ENCODE measurements at regions not wholly inside any gene's neighbourhood (a gene's known extent, or its start where the extent isn't known, plus 50 kb on each side); places are given as distances from the start of the nearest gene placed in this dataset.

- TF ChIP-seq ZNF532 (CRISPR knock-in tag; IDR thresholded peaks at IDR 0.05; ENCODE audit: borderline replicate concordance): no peak
These were observed 244.1 kb downstream of the ICOS start (continued) for GRCh38 chr2:204180649-204181048.

- TF ChIP-seq E2F5 (CRISPR knock-in tag; IDR thresholded peaks at IDR 0.05) (no peak), SMAD3 (CRISPR knock-in tag; IDR thresholded peaks at IDR 0.05; ENCODE audit: borderline replicate concordance) (no peak), E2F4 (CRISPR knock-in tag; IDR thresholded peaks at IDR 0.05; ENCODE audit: borderline replicate concordance, low read depth) (no peak), TP53 (CRISPR knock-in tag; IDR thresholded peaks at IDR 0.05) (no peak), ZBTB21 (CRISPR knock-in tag; IDR thresholded peaks at IDR 0.05; ENCODE audit: borderline replicate concordance) (no peak), HMGXB4 (CRISPR knock-in tag; IDR thresholded peaks at IDR 0.05) (no peak), ZNF219 (CRISPR knock-in tag; IDR thresholded peaks at IDR 0.05; ENCODE audit: borderline replicate concordance) (no peak), IRF1 (CRISPR knock-in tag; IDR thresholded peaks at IDR 0.05) (no peak), E2F1 (CRISPR knock-in tag; IDR thresholded peaks at IDR 0.05) (no peak), ZNF671 (CRISPR knock-in tag; IDR thresholded peaks at IDR 0.05) (no peak), NR1H2 (CRISPR knock-in tag; IDR thresholded peaks at IDR 0.05) (no peak)
- CTCF ChIA-PET: no interaction called here
- H3K9me3 Mint-ChIP-seq: peaks cover 8% of the 10 kb centered on the region
- DNase-seq (ENCODE audit: low spot score): no peak
- H3K4me1 Mint-ChIP-seq: peaks cover 7% of the 10 kb centered on the region
- no peaks in the 10 kb centered on the region; the same call in 1 of the 2 replicates for H3K27me3 Mint-ChIP-seq (ENCODE audit: low read depth)
- POLR2A ChIA-PET: no interaction called here
- no peak overlapping the region for H3K27ac Mint-ChIP-seq
- H3K4me3 Mint-ChIP-seq: no peak overlapping the region
- ATAC-seq: no peak
- no peaks in the 10 kb centered on the region for H3K36me3 Mint-ChIP-seq
These were observed 247.0 kb downstream of the ICOS start for GRCh38 chr2:204183608-204184007.

GRCh38 chr2:204184226-204184625 is 247.7 kb downstream of the ICOS start:
- CTCF ChIA-PET: no interaction called here
- Mint-ChIP-seq H3K4me1 (peaks cover 7% of the 10 kb centered on the region), H3K27me3 (ENCODE audit: low read depth) (no peaks in the 10 kb centered on the region; the same call in 1 of the 2 replicates), H3K27ac (no peak overlapping the region), H3K4me3 (no peak overlapping the region), H3K9me3 (peaks cover 11% of the 10 kb centered on the region; the same call in 1 of the 2 replicates), H3K36me3 (no peaks in the 10 kb centered on the region)
- ATAC-seq (no peak), DNase-seq (ENCODE audit: low spot score) (no peak)
- POLR2A ChIA-PET: no interaction called here
- no peak for TF ChIP-seq FOXJ3 (CRISPR knock-in tag; IDR thresholded peaks at IDR 0.05; ENCODE audit: borderline replicate concordance)
- no peak for TF ChIP-seq JUN (CRISPR knock-in tag; IDR thresholded peaks at IDR 0.05)
- TF ChIP-seq ATF3 (CRISPR knock-in tag; conservative IDR thresholded peaks at IDR 0.05): no peak
- TF ChIP-seq OVOL2 (CRISPR knock-in tag; IDR thresholded peaks at IDR 0.05; ENCODE audit: borderline replicate concordance): no peak
- TF ChIP-seq ATF1 (CRISPR knock-in tag; IDR thresholded peaks at IDR 0.05): no peak
- TF ChIP-seq AR (CRISPR knock-in tag; IDR thresholded peaks at IDR 0.05): no peak
- TF ChIP-seq ZNF121 (CRISPR knock-in tag; IDR thresholded peaks at IDR 0.05): no peak
- no peak for TF ChIP-seq IRF2 (CRISPR knock-in tag; IDR thresholded peaks at IDR 0.05; ENCODE audit: borderline replicate concordance, low read depth)
- no peak for TF ChIP-seq ZNF219 (CRISPR knock-in tag; IDR thresholded peaks at IDR 0.05; ENCODE audit: borderline replicate concordance)
